ENCODE measurements at regions not wholly inside any gene's neighbourhood (a gene's known extent, or its start where the extent isn't known, plus 50 kb on each side); places are given as distances from the start of the nearest gene placed in this dataset.
"Not testable (repeated sequence)": the region's sequence is repeated elsewhere in the genome, so short reads cannot be mapped to it uniquely, and the experiment has no call there.

- DNase-seq: no peak
These were observed 91.6 kb downstream of the CMC2 start for GRCh38 chr16:80915079-80915450.

- no peak for DNase-seq
These were observed 92.2 kb downstream of the CMC2 start for GRCh38 chr16:80914379-80915078.

- DNase-seq: no peak
These were observed 93.3 kb downstream of the CMC2 start for GRCh38 chr16:80913397-80913796.

- DNase-seq: no peak
These were observed 94.0 kb downstream of the CMC2 start for GRCh38 chr16:80912651-80913050.

GRCh38 chr16:80910434-80910833 is 96.3 kb downstream of the CMC2 start:
- DNase-seq: no peak

GRCh38 chr16:80909720-80910119 is 97.0 kb downstream of the CMC2 start:
- DNase-seq: no peak

GRCh38 chr16:80906169-80906568 is 100.5 kb downstream of the CMC2 start:
- not testable (repeated sequence) for DNase-seq

- no peak for DNase-seq
These were observed 99.2 kb upstream of the CDYL2 start for GRCh38 chr16:80903616-80904015.

- no peak for DNase-seq
These were observed 98.1 kb upstream of the CDYL2 start for GRCh38 chr16:80902306-80903110.

GRCh38 chr16:80900593-80900954 is 96.2 kb upstream of the CDYL2 start:
- DNase-seq: no peak

GRCh38 chr16:80899809-80900592 is 95.6 kb upstream of the CDYL2 start:
- DNase-seq: peak; percentile 28

- no peak for DNase-seq
These were observed 92.4 kb upstream of the CDYL2 start for GRCh38 chr16:80896776-80897175.

- peak; percentile 6 for DNase-seq
These were observed 89.7 kb upstream of the CDYL2 start for GRCh38 chr16:80894091-80894490.

- DNase-seq: no peak
These were observed 89.3 kb upstream of the CDYL2 start for GRCh38 chr16:80893686-80894085.

GRCh38 chr16:80892395-80892794 is 88.0 kb upstream of the CDYL2 start:
- DNase-seq: not testable (repeated sequence)

- no peak for DNase-seq
These were observed 85.5 kb upstream of the CDYL2 start for GRCh38 chr16:80889779-80890359.

- no peak for DNase-seq
These were observed 82.7 kb upstream of the CDYL2 start for GRCh38 chr16:80887062-80887461.

GRCh38 chr16:80883816-80884215 is 79.4 kb upstream of the CDYL2 start:
- DNase-seq: no peak

GRCh38 chr16:80883159-80883642 is 78.8 kb upstream of the CDYL2 start:
- DNase-seq: no peak

- DNase-seq: no peak
These were observed 71.2 kb upstream of the CDYL2 start for GRCh38 chr16:80875616-80876015.

- no peak for DNase-seq
These were observed 70.5 kb upstream of the CDYL2 start for GRCh38 chr16:80874925-80875324.

- no peak for DNase-seq
These were observed 57.8 kb upstream of the CDYL2 start for GRCh38 chr16:80862160-80862705.
